Stimulated activated CD8-positive, alpha-beta memory T cell treated with anti-CD3 and anti-CD28 coated beads, Interleukin-15, amount 100 ng/mL, for 48 hours (primary cell): ENCODE measurements at regions not wholly inside any gene's neighbourhood (a gene's known extent, or its start where the extent isn't known, plus 50 kb on each side); places are given as distances from the start of the nearest gene placed in this dataset.
"Not testable (repeated sequence)": the region's sequence is repeated elsewhere in the genome, so short reads cannot be mapped to it uniquely, and the experiment has no call there.

ENCODE experiments used
- DNase-seq, 2 donors: peaks; one replicate each; pipeline ENCODE4 v3.0.0-alpha.2; 2020; ENCODE audit warnings: low read depth in 2 of 2

DNA sequence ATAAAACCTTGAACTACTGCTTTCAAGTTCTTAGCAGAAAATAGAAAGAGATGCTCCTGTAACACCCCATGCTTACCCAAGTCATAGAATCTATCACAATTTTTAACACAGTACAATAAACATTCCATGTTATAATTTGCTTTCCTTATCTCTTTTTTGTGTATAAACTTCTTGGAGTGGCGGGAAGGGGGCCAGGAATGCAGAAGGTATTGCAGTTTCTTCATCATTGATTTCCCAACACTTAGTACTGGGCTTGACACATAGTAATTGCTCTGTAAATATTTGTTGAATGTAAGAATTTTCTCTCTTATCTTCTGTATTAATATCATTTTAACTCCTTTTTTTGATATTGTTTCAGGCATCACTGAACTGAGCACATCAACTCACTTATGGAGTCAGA is 535.8 kb downstream of the KCTD12 start:
- DNase-seq, result no peak

- no peak for DNase-seq
These were observed 536.5 kb downstream of the KCTD12 start for GRCh38 chr13:76349700-76350099.

DNA sequence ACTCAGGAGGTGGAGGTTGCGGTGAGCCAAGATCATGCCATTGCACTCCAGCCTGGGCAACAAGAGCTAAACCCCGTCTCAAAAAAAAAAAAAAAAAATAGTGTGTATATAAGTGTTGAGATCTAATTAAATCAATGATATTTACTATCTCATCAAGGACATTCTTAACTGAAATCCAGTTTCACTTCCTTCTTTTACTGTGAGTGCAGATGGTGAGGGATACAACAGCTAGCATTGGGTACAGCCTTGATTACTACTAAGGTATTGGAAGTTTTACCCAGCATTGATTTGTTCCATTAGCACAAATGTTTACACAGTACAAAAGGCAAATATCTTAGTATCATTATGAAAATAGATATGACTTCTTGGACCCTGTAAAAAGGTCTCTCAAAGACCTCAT is 546.6 kb downstream of the KCTD12 start:
- no peak for DNase-seq

DNA sequence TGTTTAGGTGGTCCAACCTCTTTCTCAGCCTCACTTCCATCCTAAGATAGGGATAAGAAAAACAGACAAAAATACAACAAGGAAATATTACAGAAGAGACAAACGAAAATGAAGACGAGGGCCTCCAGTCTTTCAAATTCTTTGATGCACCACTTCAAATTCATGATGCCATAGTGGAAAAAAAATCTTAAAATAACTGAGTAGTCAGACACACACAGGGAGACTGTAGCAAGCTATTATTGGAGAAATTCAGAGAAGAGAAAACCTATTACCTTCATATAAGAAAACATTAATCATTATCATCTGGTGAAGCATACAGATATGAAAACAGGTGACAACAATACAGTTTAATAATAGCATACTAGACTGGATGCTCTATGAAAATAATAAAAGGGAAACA is 548.2 kb downstream of the KCTD12 start:
- no peak for DNase-seq

DNA sequence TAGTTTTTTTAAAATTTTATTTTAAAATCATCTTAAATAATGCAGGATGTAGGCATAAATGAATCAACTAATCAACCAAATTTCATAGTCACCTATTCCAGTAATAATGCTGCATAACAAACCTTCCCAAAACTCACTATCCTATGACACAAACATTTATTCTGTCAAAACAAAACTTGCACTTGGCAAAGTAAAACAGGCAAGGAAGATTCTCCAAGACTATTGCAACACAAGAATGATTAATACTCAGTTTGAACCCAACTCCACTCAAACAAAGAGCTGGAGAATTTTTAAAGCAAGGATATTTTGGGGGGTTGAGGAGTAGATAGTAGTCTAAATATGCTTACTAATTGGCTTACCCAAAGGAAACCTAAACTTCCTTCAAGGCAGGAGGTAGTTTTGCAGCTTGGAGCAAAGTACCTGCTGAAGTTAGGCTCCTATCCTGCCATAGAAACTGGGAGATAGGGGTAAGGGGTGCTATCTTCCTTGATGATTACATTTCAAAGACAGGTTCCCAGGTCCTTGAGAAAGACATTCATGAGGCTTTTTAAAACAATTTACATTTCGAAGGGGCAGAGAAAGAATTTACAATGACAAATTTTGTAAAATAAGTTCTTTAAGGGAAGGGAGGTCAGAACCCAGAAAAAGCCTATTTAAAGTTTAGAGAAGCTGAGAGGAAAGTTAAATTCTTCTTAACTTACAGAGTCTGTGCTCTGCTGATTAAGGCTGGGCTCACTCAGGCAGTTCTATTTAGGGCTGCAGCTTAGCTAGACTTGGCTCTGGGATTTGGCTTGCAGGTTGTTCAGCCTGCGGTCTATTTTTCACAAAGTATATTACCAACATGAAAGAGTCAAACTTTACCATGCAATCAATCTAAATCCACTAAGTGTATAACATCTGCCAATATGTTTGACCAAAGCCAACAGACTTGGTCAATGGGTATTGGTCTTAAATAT is 549.0 kb downstream of the KCTD12 start:
- no peak for DNase-seq

DNA sequence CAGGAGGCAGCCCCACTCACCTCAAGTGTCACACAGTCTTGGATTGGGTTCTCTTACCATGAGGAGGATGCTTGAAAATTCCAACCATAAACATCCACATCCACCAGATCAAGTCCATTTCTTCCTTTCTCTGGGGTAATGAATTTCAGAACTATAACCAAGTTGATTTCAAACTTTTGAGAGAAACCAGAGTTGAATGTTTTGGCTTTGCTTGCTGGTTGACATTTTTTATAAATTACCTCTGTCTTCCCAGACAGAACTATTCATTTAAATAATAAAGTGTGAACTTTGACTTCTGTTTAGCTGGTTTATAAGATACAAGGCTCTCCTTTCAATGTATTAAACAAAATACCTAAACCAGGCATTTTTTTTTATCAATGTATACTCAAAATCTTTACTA is 550.7 kb downstream of the KCTD12 start:
- DNase-seq, result no peak

GRCh38 chr13:76331943-76332712 is 554.1 kb downstream of the KCTD12 start:
- DNase-seq, result no peak

- no peak for DNase-seq
These were observed 555.4 kb downstream of the KCTD12 start for GRCh38 chr13:76330761-76331160.

- DNase-seq, result no peak
These were observed 556.2 kb downstream of the KCTD12 start for GRCh38 chr13:76329866-76330580.

GRCh38 chr13:76329004-76329403 is 557.2 kb downstream of the KCTD12 start:
- no peak for DNase-seq

- no peak for DNase-seq
These were observed 559.9 kb downstream of the KCTD12 start for GRCh38 chr13:76326343-76326742.

GRCh38 chr13:76319921-76320320 is 566.3 kb downstream of the KCTD12 start:
- DNase-seq, result no peak

DNA sequence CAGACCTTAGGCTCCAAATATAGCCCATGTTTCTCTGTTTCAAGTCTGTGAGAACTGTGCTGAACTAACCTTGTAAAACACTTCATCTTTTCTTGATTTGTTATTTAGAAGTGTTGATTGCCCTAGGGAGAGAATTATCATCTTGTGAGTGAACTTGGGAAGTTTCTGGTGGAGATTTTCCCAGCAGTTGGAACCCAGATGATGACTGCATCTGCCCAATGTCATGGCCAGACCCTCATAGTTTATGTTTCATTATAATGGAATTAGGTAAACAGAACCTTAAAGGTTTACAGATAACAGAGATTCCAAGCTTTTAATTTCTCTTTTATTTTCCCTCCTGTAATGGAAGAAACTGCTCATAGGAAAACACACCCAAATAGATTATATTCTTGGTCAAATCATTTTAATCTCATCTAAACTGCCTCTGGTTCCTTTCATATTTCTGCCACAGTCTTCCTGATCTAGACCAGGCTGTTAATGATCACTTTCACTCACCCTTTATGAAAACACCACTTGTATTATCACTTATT is 569.1 kb downstream of the KCTD12 start:
- DNase-seq, result no peak

DNA sequence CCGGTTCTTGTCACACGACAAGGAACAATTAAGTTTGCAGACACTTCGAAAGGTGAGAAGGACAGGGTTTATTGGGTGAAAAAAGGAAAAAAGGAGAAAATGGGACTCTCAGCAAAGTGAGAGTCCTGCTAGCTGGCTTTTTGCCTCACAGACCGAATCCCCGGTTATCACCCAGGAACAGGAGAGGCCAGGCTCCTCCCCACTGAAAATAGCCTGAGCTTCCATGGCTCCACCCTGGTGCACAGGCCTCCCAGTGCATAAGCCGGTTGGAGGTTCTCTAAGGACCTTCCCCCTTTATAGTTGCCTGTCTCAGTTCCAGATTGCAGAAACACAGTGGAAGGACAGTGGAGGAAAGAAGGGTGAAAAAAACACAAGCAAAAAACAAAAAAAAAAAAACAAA is 571.7 kb downstream of the KCTD12 start:
- no peak for DNase-seq

GRCh38 chr13:76307142-76307541 is 579.1 kb downstream of the KCTD12 start:
- no peak for DNase-seq

- no peak for DNase-seq
These were observed 585.5 kb downstream of the KCTD12 start for GRCh38 chr13:76300688-76301087.

DNA sequence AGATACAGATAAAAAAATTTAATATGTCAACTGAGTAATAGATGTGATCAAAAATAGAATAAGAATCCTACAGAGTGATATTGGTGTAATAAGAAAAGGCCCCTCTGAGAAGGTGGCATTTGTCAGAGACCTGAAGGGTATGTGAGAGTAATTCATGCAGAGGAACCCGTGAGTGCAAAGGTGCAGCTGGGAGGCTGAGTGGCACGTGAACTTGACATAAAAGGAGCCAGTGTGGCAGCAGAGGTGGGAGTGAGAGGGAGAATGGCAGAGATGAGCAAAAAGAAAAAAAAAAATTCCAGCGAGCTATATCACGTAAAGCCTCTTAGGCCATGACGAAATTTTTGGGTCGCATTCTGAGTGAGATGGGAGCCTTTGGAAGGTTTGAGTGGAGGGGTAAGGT is 588.9 kb downstream of the KCTD12 start:
- DNase-seq, result no peak

DNA sequence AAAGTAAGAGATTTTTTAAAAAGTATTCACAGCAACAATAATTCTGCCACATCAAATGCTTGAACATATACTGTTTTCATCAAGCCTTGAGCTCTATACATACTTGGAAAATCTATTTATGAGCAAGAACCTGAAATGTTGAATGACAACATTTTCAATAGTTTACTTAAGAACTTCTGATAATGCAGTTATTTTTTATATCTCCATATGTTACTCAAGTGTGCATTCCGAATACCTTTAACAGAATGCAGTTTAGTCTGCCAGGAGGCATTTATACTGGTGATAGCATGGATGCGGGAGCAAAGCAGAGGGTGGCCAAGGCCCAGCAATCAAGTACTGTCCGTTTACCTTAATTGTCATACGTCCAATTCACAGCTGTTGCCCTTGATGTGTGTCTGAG is 589.5 kb downstream of the KCTD12 start:
- DNase-seq, result no peak

DNA sequence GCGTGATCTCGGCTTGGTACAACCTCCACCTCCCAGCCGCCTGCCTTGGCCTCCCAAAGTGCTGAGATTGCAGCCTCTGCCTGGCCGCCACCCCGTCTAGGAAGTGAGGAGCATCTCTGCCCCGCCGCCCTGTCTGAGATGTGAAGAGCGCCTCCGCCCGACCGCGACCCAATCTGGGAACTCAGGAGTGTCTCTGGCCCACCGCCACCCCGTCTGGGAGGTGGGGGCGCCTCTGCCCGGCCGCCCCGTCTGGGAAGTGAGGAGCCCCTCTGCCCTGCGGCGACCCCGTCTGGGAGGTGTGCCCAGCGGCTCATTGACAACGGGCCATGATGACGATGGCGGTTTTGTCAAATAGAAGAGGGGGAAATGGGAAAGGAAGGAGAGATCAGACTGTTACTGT is 591.2 kb downstream of the KCTD12 start:
- not testable (repeated sequence) for DNase-seq

- DNase-seq, result no peak
These were observed 592.5 kb downstream of the KCTD12 start for GRCh38 chr13:76293751-76294150.

DNA sequence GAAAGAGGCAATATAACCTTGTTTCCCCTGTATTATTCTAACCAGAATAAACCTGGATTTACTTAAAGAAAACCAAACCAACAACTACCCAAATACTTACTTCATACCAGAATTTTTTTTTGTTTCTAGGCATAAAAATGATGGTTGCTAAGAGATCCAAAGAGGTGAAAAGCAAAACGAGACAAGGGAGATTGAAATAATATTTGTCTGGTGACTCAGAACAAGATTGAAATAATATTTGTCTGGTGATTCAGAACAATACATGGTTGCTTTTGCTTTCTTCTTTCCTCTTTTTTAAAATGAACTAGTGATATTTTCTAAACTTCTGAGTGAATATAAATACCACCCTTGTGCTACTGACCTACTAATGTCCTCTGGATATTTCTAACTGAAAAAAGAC is 592.9 kb downstream of the KCTD12 start:
- no peak for DNase-seq

DNA sequence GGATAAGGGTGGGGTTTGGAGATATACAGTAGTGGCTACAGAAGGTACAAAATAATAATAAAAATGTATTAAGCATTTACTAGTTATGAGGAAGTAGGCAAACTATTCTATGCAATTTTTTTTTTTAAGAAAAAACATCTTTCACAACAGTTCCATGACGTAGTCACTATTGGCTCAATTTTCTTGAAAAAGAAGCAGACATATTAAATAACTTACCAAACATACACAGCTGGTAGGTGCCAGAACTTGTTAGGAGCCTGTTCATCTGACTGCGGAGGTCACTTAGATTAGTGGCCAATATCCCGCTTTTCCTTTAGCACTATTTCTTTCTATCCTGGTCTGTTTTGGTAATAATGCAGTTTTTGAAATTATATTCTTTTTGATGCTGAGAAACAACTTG is 593.5 kb downstream of the KCTD12 start:
- no peak for DNase-seq
